NCI-H2107 treated with DMSO at 0.1 percent for 48 hours (cell line): ENCODE measurements at regions not wholly inside any gene's neighbourhood (a gene's known extent, or its start where the extent isn't known, plus 50 kb on each side); places are given as distances from the start of the nearest gene placed in this dataset.
"Not testable (repeated sequence)": the region's sequence is repeated elsewhere in the genome, so short reads cannot be mapped to it uniquely, and the experiment has no call there.

Experiments
- DNase-seq: peaks from one replicate; lab custom pipeline; 2025; ENCODE audit not compliant: unreplicated experiment; lab: John Stamatoyannopoulos, UW

DNA sequence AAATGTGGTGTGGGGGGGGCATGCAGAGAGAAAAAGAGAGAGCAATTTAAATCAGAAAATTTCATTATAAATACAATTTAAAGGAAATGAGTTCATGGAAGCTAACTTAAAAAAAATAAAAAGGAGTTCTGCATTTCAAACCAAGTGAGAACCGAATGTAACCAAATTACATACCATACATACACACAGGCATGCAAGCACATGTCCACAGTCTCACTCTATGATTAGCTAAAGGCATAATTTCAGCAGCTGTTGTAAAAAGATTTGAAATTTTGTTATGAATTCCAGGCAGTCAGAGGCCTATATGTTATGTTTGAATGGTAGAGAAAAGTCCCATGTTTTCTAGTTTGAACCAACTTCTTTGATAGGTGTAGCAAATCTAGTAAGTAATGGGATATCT, 611.6 kb upstream of the ADGRL3 start:
- no peak for DNase-seq

- DNase-seq: no peak
These were observed 610.7 kb upstream of the ADGRL3 start for GRCh38 chr4:60589425-60589824.

- no peak for DNase-seq
These were observed 610.0 kb upstream of the ADGRL3 start for GRCh38 chr4:60590116-60590515.

GRCh38 chr4:60605646-60606354, 594.3 kb upstream of the ADGRL3 start:
- DNase-seq: no peak

DNA sequence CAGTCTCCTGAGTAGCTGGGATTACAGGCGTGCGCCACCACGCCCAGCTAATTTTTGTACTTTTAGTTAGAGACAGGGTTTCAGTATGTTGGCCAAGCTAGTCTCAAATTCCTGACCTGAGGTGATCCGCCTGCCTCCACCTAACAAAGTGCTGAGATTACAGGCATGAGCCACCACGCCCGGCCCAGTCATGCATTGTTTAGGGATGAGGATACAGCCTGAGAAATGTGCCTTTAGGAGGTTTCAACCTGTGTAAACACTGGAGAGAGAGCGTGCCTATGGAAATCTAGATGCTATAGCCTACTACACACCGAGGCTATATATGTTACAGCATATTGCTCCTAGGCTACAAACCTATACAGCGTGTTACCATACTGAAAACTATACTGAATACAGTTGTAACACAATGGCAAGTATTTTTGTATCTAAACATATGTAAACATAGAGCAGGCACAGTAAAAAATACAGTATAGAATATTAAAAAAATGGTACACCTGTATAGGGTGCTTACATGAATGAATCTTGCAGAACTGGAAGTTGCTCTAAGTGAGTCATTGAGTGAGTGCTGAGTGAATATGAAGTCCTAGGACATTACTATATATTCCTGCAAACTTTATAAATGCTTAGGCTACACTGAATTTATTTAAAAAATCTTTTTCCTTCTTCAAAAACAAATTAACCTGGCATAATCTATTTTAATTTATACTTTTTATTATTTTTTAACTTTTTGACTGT, 588.2 kb upstream of the ADGRL3 start:
- DNase-seq: no peak

DNA sequence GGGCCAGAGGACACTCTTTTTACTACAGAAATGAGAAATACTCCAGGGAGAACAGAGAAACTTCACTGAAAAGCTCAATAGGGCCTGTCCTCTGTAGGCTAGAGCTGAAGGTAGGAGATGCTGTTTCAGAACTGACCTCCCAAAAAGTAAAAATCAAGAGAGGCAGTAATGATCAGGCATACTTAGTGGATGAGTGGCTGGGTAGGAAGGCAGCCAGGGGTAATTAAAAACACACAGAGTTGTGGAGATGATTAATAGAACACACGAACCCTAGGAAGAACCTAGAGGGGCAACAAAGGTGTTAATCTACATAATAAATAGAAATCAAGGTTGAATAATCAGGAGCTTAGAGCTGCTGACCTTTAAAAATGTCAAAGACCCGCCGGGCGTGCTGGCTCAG, 582.4 kb upstream of the ADGRL3 start:
- DNase-seq: no peak

DNA sequence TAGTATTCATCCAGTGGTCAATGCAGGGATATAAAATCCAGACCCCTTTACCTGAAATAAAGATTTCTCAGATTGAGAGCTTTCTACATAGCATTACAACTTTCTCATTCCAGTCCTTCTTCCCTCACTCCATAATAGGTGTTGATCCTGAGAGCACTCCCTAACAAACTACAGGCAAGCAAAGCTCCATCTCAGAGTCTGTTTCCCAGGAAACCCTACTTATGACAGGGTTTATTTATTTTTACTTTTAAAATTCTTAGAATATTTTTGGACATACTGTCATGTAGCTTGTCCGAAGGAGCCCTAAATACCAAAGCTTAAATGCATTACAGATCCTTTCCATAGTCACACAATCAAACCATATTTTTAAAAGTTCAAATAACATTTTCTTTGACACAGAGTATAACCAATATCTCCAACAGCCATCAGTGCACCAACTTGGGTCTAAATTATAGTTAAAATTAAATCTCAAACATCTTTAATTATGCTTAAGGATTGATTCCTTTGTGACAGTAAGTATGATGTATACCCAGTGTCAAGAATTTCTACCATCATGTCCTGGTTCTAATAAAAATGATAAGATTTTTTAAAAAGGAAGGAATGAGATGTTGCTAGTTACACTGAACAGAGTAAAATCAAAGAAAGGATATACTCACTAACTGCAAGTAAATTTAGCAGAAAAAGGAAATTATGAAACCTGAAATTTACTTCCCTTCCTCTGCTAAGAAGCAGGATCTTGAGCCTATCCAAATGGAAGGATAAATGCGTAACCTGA, 580.4 kb upstream of the ADGRL3 start:
- no peak for DNase-seq

DNA sequence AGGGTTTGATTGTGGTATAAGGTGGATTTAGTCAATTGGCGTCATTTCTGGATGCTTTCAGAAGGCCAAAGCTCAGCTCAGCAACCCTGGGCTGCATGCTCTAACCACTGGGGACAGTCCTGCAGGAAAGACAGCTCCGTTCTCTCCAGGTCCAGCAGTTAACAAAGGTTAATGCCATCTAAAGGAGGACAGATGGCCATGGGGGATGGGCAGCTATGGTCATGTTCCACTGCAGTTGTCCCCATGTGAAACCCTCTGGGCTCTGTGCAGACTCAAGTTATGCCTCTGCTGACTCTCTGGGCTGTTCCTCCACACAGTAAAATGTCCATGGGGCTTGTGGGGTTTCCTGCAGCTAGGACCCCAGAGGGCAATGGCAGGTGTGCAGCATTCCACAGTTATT, 562.1 kb upstream of the ADGRL3 start:
- no peak for DNase-seq

DNA sequence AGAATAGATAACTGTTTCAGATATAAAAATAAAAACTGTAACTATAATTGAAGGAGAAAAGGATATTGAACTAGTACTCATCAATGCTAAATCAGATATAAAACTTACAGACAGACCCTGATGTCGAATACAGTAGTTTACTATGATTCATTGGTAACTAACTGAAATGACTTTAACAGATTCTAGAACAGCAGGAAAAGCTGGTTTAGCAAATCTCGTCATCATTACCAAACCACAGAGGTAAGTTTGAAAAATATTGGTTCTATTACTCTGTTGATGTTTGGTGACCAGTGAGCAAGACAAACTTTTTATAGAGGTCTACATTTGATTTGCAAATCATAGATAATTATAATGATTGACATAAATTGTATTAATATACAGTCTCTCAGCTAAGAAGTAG, 551.4 kb upstream of the ADGRL3 start:
- DNase-seq: no peak

DNA sequence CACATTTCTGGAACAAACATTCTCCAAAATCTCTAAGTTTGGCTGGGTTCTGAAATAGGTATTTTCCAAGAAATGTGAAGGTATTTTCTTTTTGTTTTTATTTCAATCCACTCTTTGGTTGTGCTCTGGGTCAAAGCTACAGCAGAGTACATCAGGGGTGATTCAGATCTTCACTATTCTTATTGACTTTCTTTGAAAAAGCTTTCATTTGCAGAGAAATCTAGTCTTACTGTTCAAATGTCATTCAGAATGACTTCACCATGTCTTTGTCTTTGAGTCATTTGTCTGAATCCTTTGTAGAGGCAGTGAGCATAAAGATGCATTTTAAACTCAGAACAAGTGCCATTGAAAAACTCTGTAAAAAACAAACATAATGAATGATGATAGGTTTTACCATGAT, 547.2 kb upstream of the ADGRL3 start:
- DNase-seq: no peak

DNA sequence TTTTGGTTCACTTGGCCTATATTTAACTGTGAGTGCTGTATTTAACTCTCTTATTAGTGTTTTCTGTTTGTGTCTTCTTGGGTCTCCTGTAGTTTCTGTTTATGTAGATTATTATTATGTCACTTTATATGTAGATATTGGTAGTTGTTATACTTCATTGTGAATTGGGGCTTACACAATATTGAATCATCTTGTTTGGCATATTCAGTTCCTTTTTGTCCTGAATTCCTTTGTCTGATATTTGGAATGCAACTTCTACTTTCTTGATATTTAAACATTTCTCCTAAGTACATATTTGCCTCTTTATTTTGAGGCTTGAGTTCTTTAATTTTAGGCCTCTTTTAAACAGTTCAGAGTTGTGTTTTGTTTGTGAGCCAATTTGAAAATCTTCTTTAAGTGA, 544.8 kb upstream of the ADGRL3 start:
- no peak for DNase-seq

- DNase-seq: no peak
These were observed 544.0 kb upstream of the ADGRL3 start for GRCh38 chr4:60656171-60656570.

DNA sequence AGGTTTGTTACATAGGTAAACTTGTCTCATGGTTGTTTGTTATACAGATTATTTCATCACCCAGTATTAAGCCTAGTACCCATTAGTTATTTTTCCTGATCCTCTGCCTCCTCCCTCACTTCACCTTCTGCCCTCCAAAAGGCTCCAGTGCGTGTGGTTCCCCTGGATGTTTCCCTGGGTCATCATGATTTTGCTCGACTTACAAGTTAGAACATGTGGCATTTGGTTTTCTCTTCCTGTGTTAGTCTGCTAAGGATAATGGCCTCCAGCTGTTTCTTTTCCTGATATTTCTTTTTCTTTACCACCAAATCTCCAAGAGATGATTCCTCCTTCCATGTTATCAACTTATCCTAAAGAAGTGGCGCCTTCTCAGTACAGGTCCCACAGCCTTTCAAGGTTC, 543.1 kb upstream of the ADGRL3 start:
- no peak for DNase-seq

DNA sequence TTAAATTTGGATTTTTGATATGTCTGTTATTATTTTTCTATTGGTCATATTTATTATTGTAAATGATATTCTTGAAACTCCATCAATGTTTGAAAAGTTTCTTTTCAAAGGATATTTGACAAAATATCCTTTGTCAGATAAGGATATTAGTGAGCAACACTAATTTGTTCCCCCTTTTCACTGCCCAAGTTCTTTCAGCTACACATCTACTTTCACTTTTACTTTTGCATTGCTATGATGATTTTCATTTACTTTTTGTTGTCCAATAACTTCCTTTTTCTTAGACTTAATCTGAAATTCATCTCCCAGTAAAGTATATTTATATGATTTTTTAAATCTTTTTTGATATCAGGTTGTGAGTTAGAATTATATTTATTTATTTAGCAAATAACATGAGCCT, 542.3 kb upstream of the ADGRL3 start:
- DNase-seq: no peak

- DNase-seq: no peak
These were observed 536.4 kb upstream of the ADGRL3 start for GRCh38 chr4:60663769-60664168.

- no peak for DNase-seq
These were observed 517.2 kb upstream of the ADGRL3 start for GRCh38 chr4:60682901-60683300.

GRCh38 chr4:60683357-60683756, 516.8 kb upstream of the ADGRL3 start:
- no peak for DNase-seq

DNA sequence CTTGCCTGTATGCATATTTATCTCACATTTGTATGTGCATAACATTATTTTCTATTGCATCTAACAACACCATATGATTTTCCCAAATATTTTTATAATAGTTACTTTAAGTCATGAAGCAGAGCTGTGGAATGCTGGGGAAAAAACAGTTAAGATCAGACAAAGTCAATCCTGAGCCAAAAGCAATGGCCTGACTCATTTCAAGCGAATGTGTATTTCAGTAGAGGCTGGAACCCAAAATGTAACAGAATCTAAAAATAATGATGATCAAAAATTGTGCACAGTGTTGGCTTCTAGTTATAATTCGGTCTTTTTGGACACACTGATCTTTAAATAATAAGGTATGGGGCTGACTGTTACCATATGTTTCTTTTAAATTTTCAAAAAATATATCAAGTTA, 516.2 kb upstream of the ADGRL3 start:
- DNase-seq: no peak

DNA sequence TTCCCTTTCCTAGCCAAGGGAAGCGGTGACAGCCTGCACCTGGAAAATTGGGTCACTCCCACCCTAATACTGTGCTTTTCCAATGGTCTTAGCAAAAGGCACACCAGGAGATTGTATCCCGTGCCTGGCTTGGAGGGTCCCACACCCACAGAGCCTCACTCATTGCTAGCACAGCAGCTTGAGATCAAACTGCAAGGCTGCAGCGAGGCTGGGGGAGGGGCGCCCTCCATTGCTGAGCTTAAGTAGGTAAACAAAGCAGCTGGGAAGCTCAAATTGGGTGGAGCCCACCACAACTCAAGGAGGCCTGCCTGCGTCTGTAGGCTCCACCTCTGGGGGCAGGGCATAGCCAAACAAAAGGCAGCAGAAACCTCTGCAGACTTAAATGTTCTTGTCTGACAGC, 504.1 kb upstream of the ADGRL3 start:
- DNase-seq: not testable (repeated sequence)

GRCh38 chr4:60709061-60709460, 491.1 kb upstream of the ADGRL3 start:
- DNase-seq: no peak

DNA sequence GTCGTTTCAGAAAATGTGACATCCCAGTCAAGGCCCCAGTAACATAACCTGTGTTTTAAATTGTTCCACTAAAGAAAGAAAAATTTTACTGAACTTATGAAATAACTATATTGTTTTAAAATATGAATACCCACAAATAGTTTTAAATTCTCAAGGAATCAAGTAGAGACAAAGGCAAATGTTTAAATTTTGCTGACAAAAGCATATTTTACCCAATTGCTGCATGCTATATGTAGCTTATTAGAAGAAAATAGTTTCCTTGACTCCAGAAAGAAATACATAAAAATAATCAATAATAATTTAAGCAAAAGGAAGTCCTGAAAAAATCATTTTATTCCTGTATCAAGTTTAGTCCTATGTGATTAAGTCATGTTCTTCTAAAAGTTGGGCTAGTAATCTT, 481.3 kb upstream of the ADGRL3 start:
- no peak for DNase-seq

DNA sequence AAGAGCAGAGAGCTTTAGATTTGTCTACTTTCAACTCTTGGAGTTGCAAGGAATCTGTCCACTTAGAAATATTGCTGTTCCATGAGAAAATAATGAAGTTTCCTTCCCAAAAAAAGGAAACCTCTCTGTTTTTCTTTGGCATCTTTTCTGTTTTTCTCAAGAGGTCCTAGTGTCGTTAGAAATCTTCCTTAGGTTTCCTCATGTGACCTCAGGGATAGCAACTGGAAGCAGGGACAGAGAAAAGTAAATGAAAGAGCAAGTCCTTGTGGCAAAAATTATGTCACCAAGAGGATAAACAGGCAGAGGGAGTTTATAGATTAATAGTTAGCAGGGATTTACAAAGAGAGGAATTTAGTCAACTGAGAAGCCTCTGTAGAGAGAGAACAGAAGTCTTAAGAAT, 478.4 kb upstream of the ADGRL3 start:
- no peak for DNase-seq
